ENCODE measurements at regions not wholly inside any gene's neighbourhood (a gene's known extent, or its start where the extent isn't known, plus 50 kb on each side); places are given as distances from the start of the nearest gene placed in this dataset.

DNA sequence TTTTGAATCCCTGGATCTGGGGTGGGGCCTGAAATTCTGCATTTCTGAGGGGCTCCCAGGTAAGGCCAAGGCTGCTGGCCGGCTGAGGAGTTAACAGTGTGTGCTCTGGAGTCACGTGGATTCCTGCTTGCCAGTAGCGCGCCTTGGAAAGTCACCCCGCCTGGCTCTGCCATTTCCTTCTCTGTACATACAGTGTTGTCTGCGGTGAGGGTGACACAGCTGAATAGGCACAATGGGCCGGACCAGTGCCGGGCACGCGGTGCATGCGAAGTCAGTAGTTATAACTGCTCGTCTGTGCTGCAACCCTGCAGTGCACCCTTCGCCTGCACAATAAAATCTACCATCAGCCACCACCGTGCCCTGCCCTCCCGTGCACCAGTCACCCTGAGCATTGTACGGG, 68.0 kb upstream of the EEPD1 start:
- no peak for TF ChIP-seq POLR2A (IDR thresholded peaks at IDR 0.05)
- TF ChIP-seq, protein P1, sequence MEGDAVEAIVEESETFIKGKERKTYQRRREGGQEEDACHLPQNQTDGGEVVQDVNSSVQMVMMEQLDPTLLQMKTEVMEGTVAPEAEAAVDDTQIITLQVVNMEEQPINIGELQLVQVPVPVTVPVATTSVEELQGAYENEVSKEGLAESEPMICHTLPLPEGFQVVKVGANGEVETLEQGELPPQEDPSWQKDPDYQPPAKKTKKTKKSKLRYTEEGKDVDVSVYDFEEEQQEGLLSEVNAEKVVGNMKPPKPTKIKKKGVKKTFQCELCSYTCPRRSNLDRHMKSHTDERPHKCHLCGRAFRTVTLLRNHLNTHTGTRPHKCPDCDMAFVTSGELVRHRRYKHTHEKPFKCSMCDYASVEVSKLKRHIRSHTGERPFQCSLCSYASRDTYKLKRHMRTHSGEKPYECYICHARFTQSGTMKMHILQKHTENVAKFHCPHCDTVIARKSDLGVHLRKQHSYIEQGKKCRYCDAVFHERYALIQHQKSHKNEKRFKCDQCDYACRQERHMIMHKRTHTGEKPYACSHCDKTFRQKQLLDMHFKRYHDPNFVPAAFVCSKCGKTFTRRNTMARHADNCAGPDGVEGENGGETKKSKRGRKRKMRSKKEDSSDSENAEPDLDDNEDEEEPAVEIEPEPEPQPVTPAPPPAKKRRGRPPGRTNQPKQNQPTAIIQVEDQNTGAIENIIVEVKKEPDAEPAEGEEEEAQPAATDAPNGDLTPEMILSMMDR (IDR thresholded peaks at IDR 0.05) = no peak
- no peak for TF ChIP-seq POLR2AphosphoS5 (IDR thresholded peaks at IDR 0.05)

All from stomach (tissue), 4 donors.